ENCODE measurements at regions not wholly inside any gene's neighbourhood (a gene's known extent, or its start where the extent isn't known, plus 50 kb on each side); places are given as distances from the start of the nearest gene placed in this dataset.
"Not testable (repeated sequence)": the region's sequence is repeated elsewhere in the genome, so short reads cannot be mapped to it uniquely, and the experiment has no call there.

- DNase-seq (ENCODE audit: low read depth, low spot score), result no peak
Observed at GRCh38 chr13:105848494-105848893, 687.0 kb downstream of the EFNB2 start.

- no peak for DNase-seq (ENCODE audit: low read depth, low spot score)
Observed at GRCh38 chr13:105847527-105848291, 687.8 kb downstream of the EFNB2 start.

- DNase-seq (ENCODE audit: low read depth, low spot score), result no peak
Observed at GRCh38 chr13:105846923-105847322, 688.5 kb downstream of the EFNB2 start.

- DNase-seq (ENCODE audit: low read depth, low spot score), result no peak
Observed at GRCh38 chr13:105841286-105841685, 694.2 kb downstream of the EFNB2 start.

- DNase-seq (ENCODE audit: low read depth, low spot score), result no peak
Observed at GRCh38 chr13:105838231-105838630, 697.2 kb downstream of the EFNB2 start.

GRCh38 chr13:105837295-105837694, 698.2 kb downstream of the EFNB2 start:
- not testable (repeated sequence) for DNase-seq (ENCODE audit: low read depth, low spot score)

- no peak for DNase-seq (ENCODE audit: low read depth, low spot score)
Observed at GRCh38 chr13:105830821-105831220, 704.6 kb downstream of the EFNB2 start.

- no peak for DNase-seq (ENCODE audit: low read depth, low spot score)
Observed at GRCh38 chr13:105827111-105827809, 708.2 kb downstream of the EFNB2 start.

GRCh38 chr13:105825071-105825470, 710.4 kb downstream of the EFNB2 start:
- DNase-seq (ENCODE audit: low read depth, low spot score), result no peak

GRCh38 chr13:105821337-105821736, 714.1 kb downstream of the EFNB2 start:
- no peak for DNase-seq (ENCODE audit: low read depth, low spot score)

- no peak for DNase-seq (ENCODE audit: low read depth, low spot score)
Observed at GRCh38 chr13:105820415-105820814, 715.0 kb downstream of the EFNB2 start.

- DNase-seq (ENCODE audit: low read depth, low spot score), result no peak
Observed at GRCh38 chr13:105817498-105817897, 718.0 kb downstream of the EFNB2 start.

- no peak for DNase-seq (ENCODE audit: low read depth, low spot score)
Observed at GRCh38 chr13:105816994-105817393, 718.5 kb downstream of the EFNB2 start.

GRCh38 chr13:105814902-105815250, 720.6 kb downstream of the EFNB2 start:
- no peak for DNase-seq (ENCODE audit: low read depth, low spot score)

- DNase-seq (ENCODE audit: low read depth, low spot score), result no peak
Observed at GRCh38 chr13:105814219-105814901, 721.1 kb downstream of the EFNB2 start.

- DNase-seq (ENCODE audit: low read depth, low spot score), result no peak
Observed at GRCh38 chr13:105806628-105806920, 728.9 kb downstream of the EFNB2 start.

GRCh38 chr13:105805892-105806627, 729.4 kb downstream of the EFNB2 start:
- no peak for DNase-seq (ENCODE audit: low read depth, low spot score)

GRCh38 chr13:105804561-105805190, 730.8 kb downstream of the EFNB2 start:
- no peak for DNase-seq (ENCODE audit: low read depth, low spot score)

GRCh38 chr13:105799155-105799554, 736.3 kb downstream of the EFNB2 start:
- no peak for DNase-seq (ENCODE audit: low read depth, low spot score)

- no peak for DNase-seq (ENCODE audit: low read depth, low spot score)
Observed at GRCh38 chr13:105798541-105798940, 736.9 kb downstream of the EFNB2 start.

GRCh38 chr13:105796081-105796480, 739.4 kb downstream of the EFNB2 start:
- no peak for DNase-seq (ENCODE audit: low read depth, low spot score)

GRCh38 chr13:105790923-105791322, 744.5 kb downstream of the EFNB2 start:
- DNase-seq (ENCODE audit: low read depth, low spot score), result no peak

Data from brain pericyte (primary cell).